ENCODE measurements at regions not wholly inside any gene's neighbourhood (a gene's known extent, or its start where the extent isn't known, plus 50 kb on each side); places are given as distances from the start of the nearest gene placed in this dataset.

DNA sequence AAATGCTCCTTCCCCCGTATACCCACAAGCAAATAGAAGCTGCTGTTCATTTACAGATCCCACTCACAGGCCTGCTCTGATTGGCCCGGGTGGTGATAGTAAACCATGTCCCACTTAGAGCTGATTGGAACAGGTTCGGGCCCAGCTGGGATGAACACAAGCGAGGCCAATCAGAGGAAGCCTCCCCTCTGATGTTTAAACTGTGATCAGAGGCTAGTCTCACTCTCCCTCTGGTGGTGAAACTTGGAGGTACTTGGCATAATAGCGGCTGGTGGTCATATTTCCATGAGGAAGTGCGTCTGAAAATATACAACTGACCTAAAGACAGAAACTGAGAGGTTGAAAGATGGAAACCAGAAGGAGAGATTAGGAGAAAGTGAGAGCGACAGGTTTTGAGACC lies 51.5 kb upstream of the TRPC3 start:
- Histone ChIP-seq H2AFZ (ENCODE audit: low read length) (no peak overlapping the region), H3K79me2 (ENCODE audit: insufficient read depth, low read depth, low read length) (no peaks in the 10 kb centered on the region), H3K9me3 (ENCODE audit: low read length) (no peaks in the 10 kb centered on the region), H3K36me3 (ENCODE audit: insufficient read depth, low read length) (no peaks in the 10 kb centered on the region), H4K20me1 (ENCODE audit: insufficient read depth, low read length) (no peaks in the 10 kb centered on the region), H3K9me2 (ENCODE audit: insufficient read depth, low read length) (no peaks in the 10 kb centered on the region), H3K4me3 (ENCODE audit: low read depth, low read length, poor library complexity, severe bottlenecking) (no peak overlapping the region), H3K4me2 (ENCODE audit: low read length) (no peak overlapping the region), H3K27ac (ENCODE audit: low read depth, low read length, poor library complexity, severe bottlenecking) (no peak overlapping the region), H3K4me1 (ENCODE audit: insufficient read depth, low read length, poor library complexity, severe bottlenecking) (no peaks in the 10 kb centered on the region)
- ChIA-PET CTCF (ENCODE audit: unreplicated experiment) (interaction anchor here (1.0 kb wide), 1 partner anchor 103 kb away, joined by 4 read pairs; no protein-coding TSS in a partner anchor), POLR2A (interaction anchor here (0.7 kb wide), 1 partner anchor 174 kb away, joined by 3 read pairs; no protein-coding TSS in a partner anchor)
- BruUV-seq (replicated peaks) = no TSS peak
- peak; percentile 59 for DNase-seq (ENCODE audit: low spot score)
- no peak for TF ChIP-seq EZH2phosphoT487 (IDR thresholded peaks at IDR 0.05; ENCODE audit: borderline replicate concordance, low read depth, low read length)
- TF ChIP-seq, protein P1, sequence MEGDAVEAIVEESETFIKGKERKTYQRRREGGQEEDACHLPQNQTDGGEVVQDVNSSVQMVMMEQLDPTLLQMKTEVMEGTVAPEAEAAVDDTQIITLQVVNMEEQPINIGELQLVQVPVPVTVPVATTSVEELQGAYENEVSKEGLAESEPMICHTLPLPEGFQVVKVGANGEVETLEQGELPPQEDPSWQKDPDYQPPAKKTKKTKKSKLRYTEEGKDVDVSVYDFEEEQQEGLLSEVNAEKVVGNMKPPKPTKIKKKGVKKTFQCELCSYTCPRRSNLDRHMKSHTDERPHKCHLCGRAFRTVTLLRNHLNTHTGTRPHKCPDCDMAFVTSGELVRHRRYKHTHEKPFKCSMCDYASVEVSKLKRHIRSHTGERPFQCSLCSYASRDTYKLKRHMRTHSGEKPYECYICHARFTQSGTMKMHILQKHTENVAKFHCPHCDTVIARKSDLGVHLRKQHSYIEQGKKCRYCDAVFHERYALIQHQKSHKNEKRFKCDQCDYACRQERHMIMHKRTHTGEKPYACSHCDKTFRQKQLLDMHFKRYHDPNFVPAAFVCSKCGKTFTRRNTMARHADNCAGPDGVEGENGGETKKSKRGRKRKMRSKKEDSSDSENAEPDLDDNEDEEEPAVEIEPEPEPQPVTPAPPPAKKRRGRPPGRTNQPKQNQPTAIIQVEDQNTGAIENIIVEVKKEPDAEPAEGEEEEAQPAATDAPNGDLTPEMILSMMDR (conservative IDR thresholded peaks at IDR 0.05; ENCODE audit: low read length) = peak; percentile 77
- intact Hi-C loops (cut with micrococcal nuclease; ENCODE audit: unreplicated experiment) = loop anchor here (1.0 kb wide), 1 partner anchor 103 kb away; no protein-coding TSS in a partner anchor
